Kidney (tissue), 13 donors: ENCODE measurements at regions not wholly inside any gene's neighbourhood (a gene's known extent, or its start where the extent isn't known, plus 50 kb on each side); places are given as distances from the start of the nearest gene placed in this dataset.
A peak's percentile ranks its signal among the peaks of the same experiment; 100 is the strongest.

ENCODE experiments used
- DNase-seq, 5 donors: peaks; one replicate each; pipeline ENCODE4 v3.0.0-alpha.2; 2013 to 2020
- FAIRE-seq: peaks from 2 replicates; lab custom pipeline; 2012; peaks lifted over from hg19 to GRCh38; lab: Jason Lieb, UNC
- H3K27ac ChIP-seq, 2 donors: one replicate each; pipeline ENCODE4 v1.7.0; 2013; ENCODE audit warnings: low read depth in 2 of 2, low read length in 2 of 2, inconsistent platforms in 1 of 2
- H3K27me3 ChIP-seq: one replicate; pipeline ENCODE4 v1.7.1; 2013; ENCODE audit warnings: low read length, inconsistent platforms; ENCODE audit not compliant: control insufficient read depth, insufficient read depth
- H3K36me3 ChIP-seq, 3 donors: one replicate each; pipeline versions ENCODE4 v1.7.0 to v1.7.1; 2013; ENCODE audit warnings: low read length in 3 of 3, control low read depth in 1 of 3, inconsistent platforms in 1 of 3; ENCODE audit not compliant: insufficient read depth in 3 of 3, control insufficient read depth in 2 of 3
- H3K4me1 ChIP-seq, 3 donors: one replicate each; pipeline versions ENCODE4 v1.7.0 to v1.7.1; 2013; ENCODE audit warnings: low read length in 3 of 3, inconsistent platforms in 1 of 3, low read depth in 1 of 3; ENCODE audit not compliant: control insufficient read depth in 2 of 3, insufficient read depth in 2 of 3
- H3K4me3 ChIP-seq, 3 donors: one replicate each; pipeline versions ENCODE4 v1.7.0 to v1.8.1; 2013; ENCODE audit warnings: low read length in 3 of 3, control low read depth in 1 of 3, inconsistent platforms in 1 of 3
- H3K9ac ChIP-seq, 3 donors: one replicate each; pipeline versions ENCODE4 v1.7.0 to v1.7.1; 2013; ENCODE audit warnings: low read length in 3 of 3, control low read depth in 1 of 3, inconsistent platforms in 1 of 3
- H3K9me3 ChIP-seq, 3 donors: one replicate each; pipeline versions ENCODE4 v1.7.0 to v1.7.1; 2013; ENCODE audit warnings: low read length in 3 of 3, control low read depth in 1 of 3, inconsistent platforms in 1 of 3; ENCODE audit not compliant: control insufficient read depth in 2 of 3, insufficient read depth in 1 of 3
- CTCF ChIP-seq: IDR thresholded peaks from 3 replicates; pipeline ENCODE4 v1.5.1; 2012; ENCODE audit warnings: mild to moderate bottlenecking, moderate library complexity, borderline replicate concordance; ENCODE audit not compliant: insufficient read depth; ENCODE audit errors: extremely low read depth
- intact Hi-C: fragments of 100-400 bp; cut with DNase I; formaldehyde crosslinking; loops from one replicate; pipeline ENCODE4 v1.11.1; 2022
- donor health status: control.
- donor health status: control.
- donor health status: control.
- donor health status: control.
- donor health status: control.
- donor health status: DM: yes; HTN: yes; CAD: no.
- donor health status: Normal renal cell carcinoma (clear cell type).

- intact Hi-C loops, result no loop called here
- Histone ChIP-seq H3K36me3 (no peaks in the 10 kb centered on the region), H3K27me3 (peaks cover 2% of the 10 kb centered on the region), H3K4me1 (no peaks in the 10 kb centered on the region), H3K4me3 (no peak overlapping the region), H3K9ac (no peak overlapping the region), H3K27ac (no peak overlapping the region), H3K9me3 (no peaks in the 10 kb centered on the region)
- FAIRE-seq (no peak), DNase-seq (no peak)
- no peak for TF ChIP-seq CTCF
Observed at GRCh38 chrX:39922926-39923325, 174.8 kb downstream of the BCOR start.

- Histone ChIP-seq H3K9ac (no peak overlapping the region), H3K9me3 (no peaks in the 10 kb centered on the region), H3K27me3 (peaks cover 2% of the 10 kb centered on the region), H3K4me1 (no peaks in the 10 kb centered on the region), H3K36me3 (no peaks in the 10 kb centered on the region), H3K27ac (no peak overlapping the region), H3K4me3 (no peak overlapping the region)
- intact Hi-C loops, result no loop called here
- FAIRE-seq (no peak), DNase-seq (no peak)
- TF ChIP-seq CTCF, result no peak
Observed at GRCh38 chrX:39927380-39927779, 170.4 kb downstream of the BCOR start.

GRCh38 chrX:39928704-39929378 lies 168.9 kb downstream of the BCOR start:
- Histone ChIP-seq H3K4me3 (no peak overlapping the region), H3K9ac (no peak overlapping the region), H3K27ac (no peak overlapping the region), H3K27me3 (peaks cover 2% of the 10 kb centered on the region), H3K9me3 (no peaks in the 10 kb centered on the region), H3K4me1 (no peaks in the 10 kb centered on the region), H3K36me3 (no peaks in the 10 kb centered on the region)
- peak in 1 of 5 donors; percentile 40 for DNase-seq
- intact Hi-C loops, result no loop called here
- no peak for FAIRE-seq
- TF ChIP-seq CTCF, result no peak
